ENCODE measurements at regions not wholly inside any gene's neighbourhood (a gene's known extent, or its start where the extent isn't known, plus 50 kb on each side); places are given as distances from the start of the nearest gene placed in this dataset.

- TF ChIP-seq, protein P1, sequence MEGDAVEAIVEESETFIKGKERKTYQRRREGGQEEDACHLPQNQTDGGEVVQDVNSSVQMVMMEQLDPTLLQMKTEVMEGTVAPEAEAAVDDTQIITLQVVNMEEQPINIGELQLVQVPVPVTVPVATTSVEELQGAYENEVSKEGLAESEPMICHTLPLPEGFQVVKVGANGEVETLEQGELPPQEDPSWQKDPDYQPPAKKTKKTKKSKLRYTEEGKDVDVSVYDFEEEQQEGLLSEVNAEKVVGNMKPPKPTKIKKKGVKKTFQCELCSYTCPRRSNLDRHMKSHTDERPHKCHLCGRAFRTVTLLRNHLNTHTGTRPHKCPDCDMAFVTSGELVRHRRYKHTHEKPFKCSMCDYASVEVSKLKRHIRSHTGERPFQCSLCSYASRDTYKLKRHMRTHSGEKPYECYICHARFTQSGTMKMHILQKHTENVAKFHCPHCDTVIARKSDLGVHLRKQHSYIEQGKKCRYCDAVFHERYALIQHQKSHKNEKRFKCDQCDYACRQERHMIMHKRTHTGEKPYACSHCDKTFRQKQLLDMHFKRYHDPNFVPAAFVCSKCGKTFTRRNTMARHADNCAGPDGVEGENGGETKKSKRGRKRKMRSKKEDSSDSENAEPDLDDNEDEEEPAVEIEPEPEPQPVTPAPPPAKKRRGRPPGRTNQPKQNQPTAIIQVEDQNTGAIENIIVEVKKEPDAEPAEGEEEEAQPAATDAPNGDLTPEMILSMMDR (IDR thresholded peaks at IDR 0.05) = no peak
- TF ChIP-seq ZFX (IDR thresholded peaks at IDR 0.05; ENCODE audit: borderline replicate concordance) = no peak
These were observed 419.8 kb upstream of the CHD1 start for GRCh38 chr5:99348597-99348996.
